ENCODE measurements at regions not wholly inside any gene's neighbourhood (a gene's known extent, or its start where the extent isn't known, plus 50 kb on each side); places are given as distances from the start of the nearest gene placed in this dataset.
"Not testable (repeated sequence)": the region's sequence is repeated elsewhere in the genome, so short reads cannot be mapped to it uniquely, and the experiment has no call there.

DNA sequence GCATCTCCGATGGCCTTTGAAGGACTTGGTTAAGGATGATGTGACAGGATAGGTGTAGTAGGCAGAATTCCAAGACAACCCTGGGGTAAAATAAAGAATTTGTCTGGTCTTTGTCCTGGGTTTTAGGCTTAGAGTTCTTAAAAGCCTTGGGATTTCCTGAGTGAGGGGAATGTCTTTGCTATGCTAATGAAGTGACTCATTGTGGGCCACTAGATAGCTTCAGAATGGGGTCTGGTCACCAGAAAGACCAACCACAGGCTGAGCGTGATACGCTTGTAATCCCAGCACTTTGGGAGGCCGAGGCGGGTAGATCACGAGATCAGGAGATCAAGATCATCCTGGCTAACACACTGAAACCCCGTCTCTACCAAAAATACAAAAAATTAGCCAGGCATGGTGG, 182.8 kb upstream of the TOX3 start:
- no peak for DNase-seq (ENCODE audit: low spot score)

DNA sequence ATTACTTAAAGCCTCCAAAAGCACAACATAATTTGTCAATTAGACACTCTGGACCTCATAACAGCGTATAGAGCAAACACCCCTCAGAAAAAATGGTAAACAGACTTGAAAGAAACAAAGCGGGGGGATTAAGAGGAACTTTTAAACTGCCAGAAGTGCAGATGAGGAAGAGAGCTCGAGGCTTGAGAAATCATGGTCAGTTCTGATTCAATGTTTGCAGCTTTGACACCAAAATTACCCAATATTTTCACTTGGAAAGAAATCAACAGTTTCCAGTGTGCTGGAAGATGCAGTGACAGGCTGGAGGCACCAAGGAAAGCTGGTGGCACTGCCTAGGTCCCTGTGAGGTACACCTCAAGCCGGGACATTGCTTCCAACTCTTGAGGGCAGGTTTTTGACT, 180.9 kb upstream of the TOX3 start:
- no peak for DNase-seq (ENCODE audit: low spot score)

DNA sequence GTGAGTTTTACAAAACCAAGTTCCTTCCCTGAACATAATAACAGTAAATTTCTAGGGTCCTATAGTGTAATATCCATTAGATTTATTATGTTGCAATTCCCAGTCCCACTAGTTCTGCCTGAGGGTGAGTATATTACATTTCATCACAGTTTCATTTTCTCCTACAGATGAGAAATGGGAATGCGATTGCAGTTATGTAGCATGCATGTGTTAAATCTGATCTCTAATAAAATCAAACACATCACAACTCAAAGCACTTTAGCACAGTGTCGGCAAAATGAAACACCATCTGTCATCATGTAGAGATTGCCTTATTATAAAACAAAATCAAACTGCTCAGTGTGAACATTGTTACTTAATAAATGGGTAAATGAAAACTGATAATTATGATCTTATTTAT, 180.5 kb upstream of the TOX3 start:
- DNase-seq (ENCODE audit: low spot score): no peak

DNA sequence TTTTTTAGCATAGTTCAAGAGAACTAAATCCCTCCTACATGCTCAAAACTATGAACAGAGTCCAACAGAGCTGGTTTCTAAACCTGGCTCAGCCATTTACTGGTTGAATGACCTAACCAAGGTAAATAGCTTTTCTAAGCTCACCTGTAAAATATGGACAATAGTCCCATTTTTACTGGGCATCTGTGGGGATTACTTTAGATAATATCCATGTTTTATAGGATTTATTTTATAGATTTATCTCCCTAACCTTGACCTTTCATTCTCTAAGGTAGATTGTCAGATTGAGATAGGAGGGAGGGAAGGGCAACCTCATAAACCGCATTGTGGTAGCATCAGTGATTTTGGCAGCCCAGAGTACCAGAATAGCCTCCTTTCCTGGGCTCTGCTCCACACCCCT, 178.5 kb upstream of the TOX3 start:
- no peak for DNase-seq (ENCODE audit: low spot score)

DNA sequence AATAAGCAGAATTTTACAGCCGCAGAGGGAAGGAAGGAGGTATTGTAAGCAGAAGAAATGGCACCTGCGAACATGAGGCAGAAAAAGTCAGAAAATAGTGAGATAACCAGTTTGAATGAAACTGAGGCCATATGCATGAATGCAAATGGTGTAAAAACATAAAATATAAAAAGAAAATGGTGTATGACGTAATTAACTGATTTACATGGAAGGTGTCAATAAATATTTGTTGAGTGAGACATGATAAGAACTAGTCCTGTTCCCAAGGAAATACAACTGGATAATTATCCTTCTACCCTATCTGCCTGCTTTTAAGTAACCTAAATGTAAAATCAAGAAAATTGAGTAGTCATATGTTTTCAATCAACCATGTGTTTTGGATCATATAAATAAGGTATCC, 178.1 kb upstream of the TOX3 start:
- DNase-seq (ENCODE audit: low spot score): no peak

DNA sequence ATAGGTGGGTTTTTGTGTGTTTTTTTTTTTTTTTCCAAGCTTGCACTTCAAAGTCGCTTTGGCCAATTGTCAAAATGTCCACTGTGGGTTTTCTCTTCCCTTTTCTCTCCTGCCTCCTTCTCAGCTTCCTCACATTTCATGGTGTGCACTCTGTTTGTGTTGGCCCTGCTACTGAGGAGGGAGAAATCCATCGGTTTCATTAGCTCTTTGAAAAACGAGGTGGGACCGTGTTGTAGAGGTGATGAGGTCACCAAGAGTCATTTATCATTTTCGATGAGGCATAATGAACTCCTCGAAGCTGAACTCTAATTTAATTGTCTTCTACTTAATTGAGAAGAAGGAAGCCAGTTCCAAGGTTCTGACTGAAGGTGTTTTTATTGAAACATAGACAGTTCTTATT, 174.4 kb upstream of the TOX3 start:
- no peak for DNase-seq (ENCODE audit: low spot score)

DNA sequence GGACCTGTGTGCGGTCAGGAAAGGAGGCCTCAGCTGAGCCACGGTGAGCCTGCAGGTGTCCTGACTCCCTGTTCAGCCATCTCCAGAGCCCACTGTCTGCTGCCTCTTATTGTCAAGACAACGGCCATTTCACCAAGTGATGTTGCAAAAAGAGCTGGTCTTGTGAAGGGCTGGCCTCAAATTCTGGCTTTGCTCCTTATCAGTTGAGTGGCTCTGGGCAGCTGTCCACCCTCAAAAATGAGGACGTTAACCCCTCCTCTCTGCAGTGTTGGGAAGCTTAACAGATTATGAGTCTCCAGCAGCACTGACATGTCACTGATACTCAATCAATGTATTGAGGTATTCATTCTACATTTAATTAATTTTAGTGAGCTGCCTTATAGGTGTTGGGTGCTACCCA, 171.1 kb upstream of the TOX3 start:
- no peak for DNase-seq (ENCODE audit: low spot score)

DNA sequence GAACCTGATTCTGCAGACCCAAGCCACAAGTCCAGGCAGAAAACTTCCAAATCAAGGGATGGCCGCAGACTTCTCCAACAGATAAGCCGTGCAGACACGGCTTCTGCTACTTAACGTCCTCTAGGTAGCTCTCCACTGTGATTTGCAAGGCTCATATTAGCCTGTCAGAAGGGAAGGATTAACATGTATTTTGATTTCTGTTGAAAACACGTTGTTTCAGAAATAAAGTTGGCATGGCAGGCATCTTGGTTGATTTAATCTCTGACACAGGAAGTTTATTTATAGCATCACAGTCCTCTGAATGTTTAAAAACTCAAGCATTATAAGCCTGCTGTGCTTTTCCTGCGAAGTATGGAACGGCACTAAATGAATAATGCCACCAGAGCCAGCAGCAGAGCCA, 166.8 kb upstream of the TOX3 start:
- no peak for DNase-seq (ENCODE audit: low spot score)

DNA sequence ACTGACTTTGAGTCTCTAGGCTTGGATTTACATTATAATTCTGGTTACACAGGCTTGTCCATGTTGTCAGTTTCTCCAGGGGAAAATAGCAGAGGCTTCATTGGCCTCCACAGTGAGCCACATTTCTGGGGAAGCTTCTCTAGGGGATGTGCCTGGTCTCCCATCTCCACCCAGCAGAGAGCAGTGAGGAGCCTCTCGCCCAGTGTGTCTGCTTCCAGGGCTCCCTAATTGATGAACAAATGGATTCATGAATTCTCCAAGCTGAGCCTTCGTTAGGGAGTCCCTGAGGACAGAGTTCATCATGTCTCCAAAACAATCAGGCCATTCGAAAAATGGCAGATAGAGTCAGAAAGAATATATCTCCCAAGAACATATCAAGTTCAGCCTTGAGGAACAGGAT, 162.4 kb upstream of the TOX3 start:
- no peak for DNase-seq (ENCODE audit: low spot score)

DNA sequence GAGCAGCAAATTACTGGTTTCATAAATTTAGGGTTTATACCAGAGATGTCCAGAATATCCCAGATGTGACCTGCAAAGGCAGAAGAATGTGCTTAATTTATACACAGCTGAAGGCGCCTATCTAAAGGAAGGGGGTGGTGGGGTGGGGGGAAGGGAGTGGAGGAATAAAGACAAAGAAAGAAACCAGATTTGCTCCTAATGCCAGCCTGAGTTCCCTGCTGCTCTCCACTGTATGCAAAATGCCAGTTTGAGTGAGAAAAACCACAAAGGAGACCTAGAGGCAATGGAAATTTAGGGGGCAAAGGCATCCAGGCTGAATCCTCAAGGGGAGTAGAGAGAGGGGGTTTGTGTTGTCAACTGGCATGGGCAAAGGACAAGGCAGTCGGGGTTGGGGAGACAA, 161.5 kb upstream of the TOX3 start:
- no peak for DNase-seq (ENCODE audit: low spot score)

DNA sequence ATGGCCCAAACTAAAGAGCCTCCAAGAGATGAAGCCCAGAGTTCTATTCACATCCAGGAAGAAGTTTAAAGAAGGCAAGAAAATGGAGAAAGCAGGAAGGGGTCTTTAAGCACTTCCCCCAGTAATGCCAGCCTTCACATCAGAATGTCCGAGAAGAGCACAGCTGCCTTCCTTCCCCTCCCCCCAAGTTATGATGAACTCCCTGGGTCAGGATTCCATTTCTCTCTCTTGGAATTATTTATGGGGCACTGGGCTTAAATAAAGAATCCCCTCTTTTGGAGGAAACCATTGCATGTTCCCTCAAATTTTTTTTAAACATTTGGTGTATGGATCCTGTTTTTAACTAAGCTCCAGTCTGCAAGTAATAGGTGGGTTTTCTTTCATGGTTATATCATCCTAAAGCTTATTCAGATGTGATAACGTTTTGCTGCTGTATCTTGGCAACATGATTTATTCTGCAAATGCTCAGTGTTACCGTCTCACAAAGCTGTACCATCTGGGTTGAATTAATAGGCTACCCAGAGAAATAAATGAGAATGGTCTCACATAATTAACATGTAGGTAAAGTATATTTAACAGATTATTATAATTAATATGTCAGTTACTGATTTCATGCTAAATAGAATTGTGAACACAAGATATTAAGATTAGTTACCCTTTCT, 160.9 kb upstream of the TOX3 start:
- DNase-seq (ENCODE audit: low spot score): no peak

DNA sequence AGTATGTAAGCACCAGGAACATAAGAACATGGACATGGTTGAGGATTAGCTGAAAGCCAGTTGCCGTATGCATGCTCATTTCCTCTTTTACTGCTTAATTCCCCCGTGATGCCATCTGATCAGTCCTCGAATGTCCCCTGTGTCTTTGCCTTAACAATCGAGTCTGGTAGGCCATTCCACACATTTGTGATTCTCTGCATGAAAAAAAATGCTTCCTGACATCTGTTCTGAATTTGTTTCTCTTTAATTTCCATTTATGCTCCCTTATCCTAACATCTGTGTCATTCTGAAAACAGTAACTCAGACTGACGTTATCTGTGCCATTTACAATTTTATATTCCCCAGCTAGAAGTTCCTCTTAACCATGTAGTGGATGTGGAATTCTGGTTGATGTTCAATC, 158.2 kb upstream of the TOX3 start:
- no peak for DNase-seq (ENCODE audit: low spot score)

DNA sequence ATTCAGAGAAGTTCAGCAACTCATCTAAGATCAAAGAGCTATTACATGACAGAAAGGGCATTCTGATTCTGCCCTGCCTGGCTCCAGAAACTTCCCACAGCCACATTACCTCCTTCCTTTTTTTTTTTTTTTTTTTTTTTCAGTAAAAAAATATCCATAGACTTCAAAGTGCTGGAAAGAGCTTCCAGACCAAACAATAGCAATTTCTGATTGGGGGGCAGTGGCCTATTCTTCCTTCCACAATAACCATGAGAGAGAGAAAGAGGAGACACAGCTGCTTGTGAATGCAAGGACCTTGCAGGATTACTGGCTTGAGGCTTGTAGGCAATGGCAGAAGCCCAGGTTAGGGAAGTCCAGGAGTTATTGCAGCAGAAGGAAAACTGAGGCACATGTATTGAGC, 151.0 kb upstream of the TOX3 start:
- no peak for DNase-seq (ENCODE audit: low spot score)

DNA sequence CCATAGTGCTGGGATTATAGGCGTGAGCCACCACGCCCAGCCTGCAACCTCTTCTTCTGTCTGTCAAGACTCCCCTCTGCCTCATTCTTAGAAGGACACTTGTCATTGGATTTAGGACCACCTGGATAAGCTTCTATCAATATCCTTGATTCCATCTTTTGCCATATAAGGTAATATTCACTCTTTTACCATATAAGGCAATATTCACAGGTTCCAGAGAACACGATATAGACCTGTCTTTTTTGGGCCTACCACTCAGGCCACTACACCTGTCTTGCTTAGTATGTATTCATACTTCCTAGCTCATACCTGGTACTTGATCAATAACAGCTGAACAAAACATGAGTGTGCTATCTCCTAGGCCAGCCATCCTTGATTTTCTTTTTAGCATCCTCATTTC, 149.2 kb upstream of the TOX3 start:
- no peak for DNase-seq (ENCODE audit: low spot score)

DNA sequence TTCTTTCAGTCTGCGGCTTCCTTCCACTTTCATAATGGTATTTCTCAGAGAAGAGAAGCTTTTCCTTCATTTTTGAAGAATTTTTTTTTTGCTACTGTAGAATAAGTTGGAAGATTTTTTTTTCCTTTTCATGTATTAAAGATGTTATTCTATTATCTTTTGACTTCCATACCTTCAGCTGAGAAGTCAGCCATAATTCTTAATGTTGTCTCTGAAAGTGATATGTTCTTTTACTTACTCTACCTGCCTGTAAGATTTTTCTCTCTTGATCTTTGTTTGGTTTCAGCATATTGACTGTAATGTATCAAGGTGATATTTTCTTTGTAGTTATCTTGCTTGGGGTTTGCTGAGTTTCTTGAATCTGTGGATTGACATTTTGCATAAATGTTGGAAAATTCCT, 143.5 kb upstream of the TOX3 start:
- DNase-seq (ENCODE audit: low spot score): no peak

DNA sequence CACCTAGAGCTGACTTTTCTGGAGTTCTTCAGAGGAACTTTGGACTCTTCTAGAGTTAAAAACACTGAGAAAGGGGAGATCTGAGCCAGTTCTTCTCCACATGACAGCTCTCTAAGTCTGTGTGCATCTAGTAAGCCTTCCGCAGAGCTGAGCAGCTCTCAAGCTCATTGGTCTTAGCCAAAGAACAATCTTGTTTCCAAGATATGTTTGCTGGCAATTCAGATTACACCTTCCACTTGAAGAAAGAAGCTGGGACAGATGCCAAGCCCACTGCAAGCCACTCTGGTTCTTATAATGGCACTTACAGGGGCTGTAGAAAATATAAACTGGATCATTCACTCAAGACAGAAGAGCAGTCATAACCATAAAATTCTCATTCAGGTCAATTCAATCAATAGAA, 134.1 kb upstream of the TOX3 start:
- DNase-seq (ENCODE audit: low spot score): no peak

DNA sequence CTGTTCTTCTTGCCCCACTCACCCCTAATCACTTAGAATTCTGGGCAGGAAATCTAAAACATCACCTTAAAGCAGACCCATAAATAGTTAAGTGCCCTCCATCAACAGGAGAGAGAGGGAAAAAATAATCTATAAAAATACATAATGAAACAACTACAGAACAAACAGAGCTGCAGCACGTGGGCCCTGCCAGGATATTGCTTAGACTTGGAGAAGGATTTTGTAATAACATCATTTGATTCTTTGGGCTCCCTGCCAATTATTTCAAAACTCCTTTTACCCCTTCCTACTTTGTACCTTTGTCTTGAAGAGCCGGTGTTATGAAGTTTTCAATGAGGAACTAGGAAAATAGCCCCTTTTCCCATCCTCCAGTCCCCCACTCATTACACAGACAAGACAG, 130.6 kb upstream of the TOX3 start:
- no peak for DNase-seq (ENCODE audit: low spot score)

DNA sequence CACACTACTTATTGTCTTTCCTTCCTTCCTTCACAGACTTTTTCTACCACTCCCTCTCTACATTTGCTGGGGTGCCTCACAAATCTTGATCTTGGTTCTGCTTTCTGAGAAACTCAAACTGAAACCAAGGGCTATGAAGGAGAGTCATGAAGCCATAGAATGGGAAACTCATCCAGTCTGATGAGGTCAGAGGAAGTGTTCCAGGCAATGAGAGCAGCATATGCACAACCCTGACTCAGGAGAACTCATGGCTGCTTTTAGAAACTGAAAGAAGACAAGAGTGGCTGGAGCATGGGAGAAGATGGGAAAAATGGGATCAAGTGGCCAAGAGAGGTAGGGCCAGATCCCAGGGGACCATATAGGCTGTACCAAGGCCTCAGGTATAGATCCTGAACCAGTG, 130.0 kb upstream of the TOX3 start:
- no peak for DNase-seq (ENCODE audit: low spot score)

DNA sequence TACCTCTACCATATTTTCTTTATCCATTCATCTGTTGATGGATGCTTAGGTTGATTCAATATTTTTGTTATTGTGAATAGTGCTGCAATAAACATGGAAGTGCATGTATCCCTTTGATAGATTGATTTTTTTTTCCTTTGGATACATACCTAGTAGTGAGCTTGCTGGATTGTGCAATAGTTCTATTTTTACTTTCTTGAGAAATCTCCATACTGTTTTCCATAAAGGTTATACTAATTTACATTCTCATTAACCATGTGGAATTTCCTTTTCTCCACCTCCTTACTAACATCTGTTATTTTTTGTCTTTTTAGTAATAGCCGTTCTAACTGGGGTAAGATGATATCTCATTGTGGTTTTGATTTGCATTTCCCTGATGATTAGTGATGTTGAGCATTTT, 124.6 kb upstream of the TOX3 start:
- no peak for DNase-seq (ENCODE audit: low spot score)

DNA sequence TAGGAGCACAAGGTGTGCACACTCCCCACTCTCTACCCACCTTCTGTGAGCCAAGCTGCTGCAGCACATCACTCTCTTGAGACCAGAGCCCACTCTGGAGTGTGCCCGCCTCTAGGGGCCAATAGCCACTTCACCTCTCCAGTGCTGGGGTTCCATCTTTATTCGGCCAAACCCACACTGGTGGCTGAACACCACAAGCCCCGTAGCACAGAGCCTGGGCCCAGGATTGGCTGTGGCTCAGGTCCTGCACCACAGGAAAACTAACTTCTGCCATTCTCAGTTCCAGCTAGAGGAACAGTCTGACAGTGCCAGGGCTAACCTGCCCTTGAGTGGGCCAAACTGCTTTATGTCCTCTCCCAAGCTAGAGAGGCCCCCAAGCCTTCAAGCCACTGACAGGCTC, 111.0 kb upstream of the TOX3 start:
- no peak for DNase-seq (ENCODE audit: low spot score)

DNA sequence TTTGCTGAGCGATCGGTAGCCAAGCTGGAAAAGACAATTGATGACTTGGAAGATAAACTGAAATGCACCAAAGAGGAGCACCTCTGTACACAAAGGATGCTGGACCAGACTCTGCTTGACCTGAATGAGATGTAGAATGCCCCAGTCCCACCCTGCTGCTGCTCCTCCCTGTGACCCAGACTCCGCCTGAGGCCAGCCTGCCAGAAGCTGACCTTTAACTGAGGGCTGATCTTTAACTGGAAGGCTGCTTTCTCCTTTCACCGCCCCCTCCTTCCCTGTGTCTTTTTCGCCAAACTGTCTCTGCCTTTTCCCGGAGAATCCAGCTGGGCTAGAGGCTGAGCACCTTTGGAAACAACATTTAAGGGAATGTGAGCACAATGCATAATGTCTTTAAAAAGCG, 109.0 kb upstream of the TOX3 start:
- DNase-seq (ENCODE audit: low spot score): not testable (repeated sequence)

DNA sequence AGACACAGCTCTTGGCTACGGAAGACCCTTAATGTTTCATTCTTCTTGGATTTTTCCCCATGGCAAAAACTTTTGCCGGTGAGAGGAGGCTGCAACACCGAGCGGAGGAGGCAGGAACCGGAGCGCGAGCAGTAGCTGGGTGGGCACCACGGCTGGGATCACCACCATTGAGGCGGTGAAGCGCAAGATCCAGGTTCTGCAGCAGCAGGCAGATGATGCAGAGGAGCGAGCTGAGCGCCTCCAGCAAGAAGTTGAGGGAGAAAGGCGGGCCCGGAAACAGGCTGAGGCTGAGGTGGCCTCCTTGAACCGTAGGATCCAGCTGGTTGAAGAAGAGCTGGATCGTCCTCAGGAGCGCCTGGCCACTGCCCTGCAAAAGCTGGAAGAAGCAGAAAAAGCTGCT, 108.2 kb upstream of the TOX3 start:
- DNase-seq (ENCODE audit: low spot score): not testable (repeated sequence)

DNA sequence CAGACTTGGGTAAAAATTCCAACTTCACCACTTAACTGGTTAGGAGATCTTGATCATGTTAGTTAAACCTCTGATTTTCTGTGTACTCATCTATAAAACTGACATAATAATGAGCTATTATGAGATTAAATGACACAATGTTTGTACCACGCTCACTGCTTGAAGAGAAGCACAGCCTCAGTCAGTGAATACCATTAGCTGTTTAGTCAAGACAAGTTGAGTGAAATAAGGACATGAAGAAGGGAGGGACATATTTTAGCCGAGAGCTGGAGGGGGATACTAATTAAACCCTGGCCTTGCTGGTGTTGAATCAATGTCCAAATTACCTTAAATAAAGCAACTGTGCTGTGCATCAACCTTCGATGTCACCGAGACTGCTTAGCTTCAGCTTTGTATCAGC, 105.1 kb upstream of the TOX3 start:
- DNase-seq (ENCODE audit: low spot score): no peak

DNA sequence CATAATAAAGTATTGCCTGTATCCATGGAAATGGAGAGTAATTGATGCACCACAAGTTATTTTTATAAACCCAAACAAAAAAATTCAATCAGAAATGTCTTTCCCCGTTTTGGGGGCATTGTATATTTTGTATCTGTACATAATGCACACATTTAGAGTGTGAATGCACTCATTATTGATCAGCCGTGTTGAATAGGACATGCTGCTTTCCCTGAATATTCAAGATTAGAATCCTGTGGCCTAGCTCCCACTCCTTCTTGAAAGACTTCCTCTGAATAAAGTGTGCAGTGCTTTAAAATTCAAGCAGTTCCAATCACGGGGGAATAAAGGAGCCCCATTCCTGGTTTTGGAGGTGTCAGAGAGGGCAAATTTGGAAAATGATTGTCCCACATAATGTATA, 103.8 kb upstream of the TOX3 start:
- DNase-seq (ENCODE audit: low spot score): no peak

DNA sequence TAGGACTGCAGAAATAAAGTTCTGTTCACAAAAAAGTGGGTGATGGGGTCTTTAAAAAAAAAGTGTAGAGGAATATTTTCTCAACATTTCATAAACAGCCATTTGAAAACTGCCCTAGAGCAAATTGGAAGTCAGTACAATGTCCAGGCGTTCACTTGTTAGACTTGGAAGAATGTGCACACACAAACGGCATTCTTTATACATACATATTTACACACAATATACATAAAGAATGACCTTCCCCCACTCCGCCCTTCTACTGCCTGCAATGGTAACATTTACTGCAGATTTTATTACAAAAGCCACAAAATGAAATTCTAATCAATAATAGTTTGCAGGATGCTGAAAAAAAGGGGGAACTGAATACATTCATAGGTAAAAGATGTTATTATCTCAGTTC, 103.4 kb upstream of the TOX3 start:
- no peak for DNase-seq (ENCODE audit: low spot score)
